HCT116 (cell line): ENCODE measurements at regions not wholly inside any gene's neighbourhood (a gene's known extent, or its start where the extent isn't known, plus 50 kb on each side); places are given as distances from the start of the nearest gene placed in this dataset.

Source experiments
- ATAC-seq: fragments of 200-7000 bp; cut with Tn5 transposase; 2 replicates; pipeline ENCODE4 v1.9.1; 2020; ENCODE audit warnings: mild to moderate bottlenecking, moderate library complexity
- BruUV-seq: library from RNA; stranded (reverse); fragments of 400-500 nt; replicated peaks from 2 replicates; lab custom pipeline; 2021; lab: Mats Ljungman, UMichigan
- CTCF ChIA-PET: fragments of 300-600 bp; sonication (Branson Sonifier 250); formaldehyde crosslinking; loops from one replicate; lab custom pipeline; 2021; ENCODE audit warnings: antibody characterized with exemption; lab: Charles Lee
- POLR2A ChIA-PET: fragments of 300-600, 350-600 bp; sonication (Branson Sonifier 250); formaldehyde crosslinking; loops from one replicate; lab custom pipeline; 2021; ENCODE audit warnings: antibody characterized with exemption; lab: Charles Lee
- RAD21 ChIA-PET, 2 experiments: fragments of 300-600 bp; sonication (Branson Sonifier 250); formaldehyde crosslinking; loops; one replicate each; lab custom pipeline; 2023; ENCODE audit warnings: low total read pairs in 2 of 2; ENCODE audit not compliant: uncharacterized antibody in 2 of 2, unreplicated experiment in 2 of 2, low non-redundant PET in 1 of 2; lab: Charles Lee
- DNase-seq: peaks from one replicate; pipeline ENCODE4 v3.0.0-alpha.2; 2010; ENCODE audit warnings: low read depth, low spot score
- H2AFZ ChIP-seq: fragments of 200-600 bp; shearing (Covaris generic), sonication (generic); 2 replicates; pipeline ENCODE4 v1.6.1; 2017; ENCODE audit warnings: low read depth, mixed run types, mixed read lengths, antibody characterized with exemption, low read length; ENCODE audit not compliant: poor library complexity, severe bottlenecking
- H3K27ac ChIP-seq: 2 replicates; pipeline ENCODE4 v1.5.1; 2012; ENCODE audit warnings: low read depth, low read length
- H3K27me3 ChIP-seq: fragments of 200-600 bp; sonication (generic); 2 replicates; pipeline ENCODE4 v1.6.1; 2016; ENCODE audit warnings: mixed run types, low read length, mixed read lengths; ENCODE audit not compliant: insufficient read depth
- H3K36me3 ChIP-seq, 2 experiments: fragments of 200-500 bp in 1 of 2; fragments of 200-600 bp in 1 of 2; sonication (Bioruptor generic) in 1 of 2; sonication (generic) in 1 of 2; 2 replicates each; pipeline versions ENCODE4 v1.5.1 to v1.6.1; 2014 to 2016; ENCODE audit warnings: low read length in 2 of 2, inconsistent platforms in 1 of 2, mixed read lengths in 1 of 2, mixed run types in 1 of 2; ENCODE audit not compliant: insufficient read depth in 2 of 2, control insufficient read depth in 1 of 2
- H3K4me1 ChIP-seq, 2 experiments: fragments of 200-600 bp in 1 of 2; sonication (generic) in 1 of 2; 2 replicates each; pipeline versions ENCODE4 v1.5.1 to v1.6.1; 2012 to 2017; ENCODE audit warnings: low read length in 2 of 2, inconsistent platforms in 1 of 2, mild to moderate bottlenecking in 1 of 2, mixed read lengths in 1 of 2, mixed run types in 1 of 2, moderate library complexity in 1 of 2; ENCODE audit not compliant: insufficient read depth in 2 of 2, control insufficient read depth in 1 of 2
- H3K4me2 ChIP-seq: fragments of 200-600 bp; sonication (generic); 2 replicates; pipeline ENCODE4 v1.6.1; 2017; ENCODE audit warnings: mixed run types, low read length, mixed read lengths
- H3K4me3 ChIP-seq, 2 experiments: fragments of 200-600 bp in 1 of 2; sonication (generic) in 1 of 2; replicated peaks in 1 of 2; 2 replicates each; pipeline ENCODE4 v1.5.1; 2011 to 2016; ENCODE audit warnings: low read length in 2 of 2, control low read depth in 1 of 2, low read depth in 1 of 2, mild to moderate bottlenecking in 1 of 2, mixed read lengths in 1 of 2, mixed run types in 1 of 2
- H3K79me2 ChIP-seq: fragments of 200-600 bp; sonication (generic); 2 replicates; pipeline ENCODE4 v1.6.1; 2017; ENCODE audit warnings: mild to moderate bottlenecking, mixed run types, low read length, moderate library complexity, mixed read lengths; ENCODE audit not compliant: insufficient read depth
- H3K9ac ChIP-seq: fragments of 200-600 bp; sonication (generic); 2 replicates; pipeline ENCODE4 v1.6.1; 2016; ENCODE audit warnings: low read length, mixed read lengths
- H3K9me2 ChIP-seq: fragments of 200-600 bp; sonication (generic), shearing (Covaris generic); 2 replicates; pipeline ENCODE4 v1.6.1; 2017; ENCODE audit warnings: mixed run types, mild to moderate bottlenecking, moderate library complexity; ENCODE audit not compliant: insufficient read depth
- H3K9me3 ChIP-seq, 2 experiments: fragments of 200-500 bp in 1 of 2; fragments of 200-600 bp in 1 of 2; sonication (Bioruptor generic) in 1 of 2; sonication (generic) in 1 of 2; 2 replicates each; pipeline ENCODE4 v1.6.1; 2014 to 2017; ENCODE audit warnings: low read length in 2 of 2, mixed read lengths in 2 of 2, inconsistent platforms in 1 of 2, low read depth in 1 of 2, mild to moderate bottlenecking in 1 of 2, mixed run types in 1 of 2, moderate library complexity in 1 of 2; ENCODE audit not compliant: control insufficient read depth in 1 of 2, insufficient read depth in 1 of 2
- H4K20me1 ChIP-seq: fragments of 200-600 bp; sonication (generic), shearing (Covaris generic); 2 replicates; pipeline ENCODE4 v1.6.1; 2017; ENCODE audit warnings: mixed run types, mild to moderate bottlenecking, moderate library complexity; ENCODE audit not compliant: insufficient read depth
- CBX3 ChIP-seq: IDR thresholded peaks from 2 replicates; pipeline ENCODE4 v1.6.1; 2012; ENCODE audit warnings: low read depth
- CEBPB ChIP-seq: IDR thresholded peaks from 2 replicates; pipeline ENCODE4 v1.6.1; 2012; ENCODE audit warnings: low read depth
- EGR1 ChIP-seq: IDR thresholded peaks from 2 replicates; pipeline ENCODE4 v1.6.1; 2012; ENCODE audit warnings: low read depth
- ELF1 ChIP-seq: IDR thresholded peaks from 2 replicates; pipeline ENCODE4 v1.6.1; 2012; ENCODE audit warnings: low read depth, borderline replicate concordance
- EZH2phosphoT487 ChIP-seq: fragments of 200-600 bp; IDR thresholded peaks from 2 replicates; pipeline ENCODE4 v1.6.1; 2018; ENCODE audit warnings: antibody characterized with exemption, borderline replicate concordance
- JUND ChIP-seq: IDR thresholded peaks from 2 replicates; pipeline ENCODE4 v1.6.1; 2012
- POLR2AphosphoS5 ChIP-seq: IDR thresholded peaks from 2 replicates; pipeline ENCODE4 v1.6.1; 2011; ENCODE audit warnings: mild to moderate bottlenecking, low read depth, low read length, moderate library complexity
- RAD21 ChIP-seq: IDR thresholded peaks from 2 replicates; pipeline ENCODE4 v1.6.1; 2012; ENCODE audit warnings: low read depth, mild to moderate bottlenecking
- YY1 ChIP-seq: IDR thresholded peaks from 2 replicates; pipeline ENCODE4 v1.6.1; 2011; ENCODE audit warnings: low read length, low read depth, moderate library complexity, mild to moderate bottlenecking; ENCODE audit not compliant: insufficient replicate concordance; ENCODE audit errors: extremely low read depth
- intact Hi-C: fragments of 100-400 bp; cut with micrococcal nuclease; formaldehyde crosslinking; loops from 2 replicates; pipeline ENCODE4 v1.10.0; 2022
- TF ChIP-seq, protein P1 (sequence below), 3 experiments: fragments of 200-600 bp in 1 of 3; sonication (generic) in 1 of 3; IDR thresholded peaks in 2 of 3; conservative IDR thresholded peaks in 1 of 3; 2 replicates each; pipeline ENCODE4 v1.5.1; 2012 to 2017; ENCODE audit warnings: low read depth in 2 of 3, low read length in 2 of 3, antibody characterized with exemption in 1 of 3, borderline replicate concordance in 1 of 3, control low read depth in 1 of 3, mild to moderate bottlenecking in 1 of 3, mixed read lengths in 1 of 3, mixed run types in 1 of 3, moderate library complexity in 1 of 3; ENCODE audit not compliant: insufficient read depth in 1 of 3

DNA sequence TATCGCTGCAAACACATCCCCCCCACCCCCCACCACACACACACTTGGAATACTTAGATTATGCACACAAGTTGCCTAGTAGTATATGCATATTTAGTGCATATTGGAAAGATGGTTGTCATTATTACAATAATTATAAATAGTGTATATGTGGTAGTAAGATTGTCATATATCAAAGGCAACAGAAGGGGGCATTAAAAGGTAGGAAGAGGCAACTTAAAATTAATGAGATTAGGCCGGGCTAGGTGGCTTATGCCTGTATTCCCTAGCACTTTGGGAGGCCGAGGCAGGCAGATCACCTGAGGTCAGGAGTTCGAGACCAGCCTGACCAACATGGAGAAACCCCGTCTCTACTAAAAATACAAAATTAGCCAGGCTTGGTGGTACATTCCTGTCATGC is 52.1 kb downstream of the GSC start:
- no peaks in the 10 kb centered on the region for H3K79me2 ChIP-seq
- no peaks in the 10 kb centered on the region for H3K4me1 ChIP-seq
- H3K27ac ChIP-seq: no peak overlapping the region
- H3K9ac ChIP-seq: no peak overlapping the region
- DNase-seq: no peak
- no peak overlapping the region for H3K4me2 ChIP-seq
- ChIA-PET POLR2A (no interaction called here), RAD21 (no interaction called here), CTCF (interaction anchor here (0.7 kb wide), 1 partner anchor 423 kb away, joined by 3 read pairs; no protein-coding TSS in a partner anchor)
- H3K9me2 ChIP-seq: no peaks in the 10 kb centered on the region
- H3K4me3 ChIP-seq: no peak overlapping the region
- H2AFZ ChIP-seq: no peak overlapping the region
- no peaks in the 10 kb centered on the region for H3K27me3 ChIP-seq
- H4K20me1 ChIP-seq: no peaks in the 10 kb centered on the region
- no peaks in the 10 kb centered on the region for H3K9me3 ChIP-seq
- no peaks in the 10 kb centered on the region for H3K36me3 ChIP-seq
- no TSS peak for BruUV-seq
- intact Hi-C loops: loop anchor here (2.0 to 10.0 kb wide), 2 partner anchors 31 to 387 kb away; no protein-coding TSS in a partner anchor
- ATAC-seq: peak; percentile 55; the same call in 1 of the 2 replicates
- TF ChIP-seq ELF1: no peak
- no peak for TF ChIP-seq POLR2AphosphoS5
- TF ChIP-seq RAD21: peak; percentile 62
- no peak for TF ChIP-seq JUND
- TF ChIP-seq EGR1: no peak
- no peak for TF ChIP-seq EZH2phosphoT487
- TF ChIP-seq, protein P1, sequence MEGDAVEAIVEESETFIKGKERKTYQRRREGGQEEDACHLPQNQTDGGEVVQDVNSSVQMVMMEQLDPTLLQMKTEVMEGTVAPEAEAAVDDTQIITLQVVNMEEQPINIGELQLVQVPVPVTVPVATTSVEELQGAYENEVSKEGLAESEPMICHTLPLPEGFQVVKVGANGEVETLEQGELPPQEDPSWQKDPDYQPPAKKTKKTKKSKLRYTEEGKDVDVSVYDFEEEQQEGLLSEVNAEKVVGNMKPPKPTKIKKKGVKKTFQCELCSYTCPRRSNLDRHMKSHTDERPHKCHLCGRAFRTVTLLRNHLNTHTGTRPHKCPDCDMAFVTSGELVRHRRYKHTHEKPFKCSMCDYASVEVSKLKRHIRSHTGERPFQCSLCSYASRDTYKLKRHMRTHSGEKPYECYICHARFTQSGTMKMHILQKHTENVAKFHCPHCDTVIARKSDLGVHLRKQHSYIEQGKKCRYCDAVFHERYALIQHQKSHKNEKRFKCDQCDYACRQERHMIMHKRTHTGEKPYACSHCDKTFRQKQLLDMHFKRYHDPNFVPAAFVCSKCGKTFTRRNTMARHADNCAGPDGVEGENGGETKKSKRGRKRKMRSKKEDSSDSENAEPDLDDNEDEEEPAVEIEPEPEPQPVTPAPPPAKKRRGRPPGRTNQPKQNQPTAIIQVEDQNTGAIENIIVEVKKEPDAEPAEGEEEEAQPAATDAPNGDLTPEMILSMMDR (IDR thresholded peaks at IDR 0.05 in 2 of 3, conservative IDR thresholded peaks at IDR 0.05 in 1 of 3; ENCODE audit: borderline replicate concordance in 1 of 3, insufficient read depth in 1 of 3, low read depth in 2 of 3, low read length in 2 of 3): peak; percentile 6 to 32 (median 19); a peak in 2 of 6 replicates
- TF ChIP-seq CBX3: no peak
- TF ChIP-seq YY1: no peak
- no peak for TF ChIP-seq CEBPB
